OCI-LY7 (cell line): ENCODE measurements at regions not wholly inside any gene's neighbourhood (a gene's known extent, or its start where the extent isn't known, plus 50 kb on each side); places are given as distances from the start of the nearest gene placed in this dataset.
A peak's percentile ranks its signal among the peaks of the same experiment; 100 is the strongest.

Source experiments
- BruUV-seq: library from RNA; stranded (reverse); fragments of 400-500 nt; replicated peaks from 2 replicates; lab custom pipeline; 2021; lab: Mats Ljungman, UMichigan
- CTCF ChIA-PET: fragments of 300-600 bp; sonication (Branson Sonifier 250); formaldehyde crosslinking; loops from one replicate; lab custom pipeline; 2022; ENCODE audit warnings: antibody characterized with exemption; ENCODE audit not compliant: unreplicated experiment; lab: Charles Lee
- POLR2A ChIA-PET: fragments of 300-600 bp; sonication (Branson Sonifier 250); formaldehyde crosslinking; loops from one replicate; lab custom pipeline; 2022; ENCODE audit warnings: antibody characterized with exemption; lab: Charles Lee
- DNase-seq: peaks from one replicate; pipeline ENCODE4 v3.0.0-alpha.2; 2015; ENCODE audit warnings: low spot score
- H2AFZ ChIP-seq: fragments of 200-600 bp; sonication (generic), shearing (Covaris generic); 2 replicates; pipeline ENCODE4 v1.6.1; 2014; ENCODE audit warnings: mild to moderate bottlenecking, antibody characterized with exemption, low read length, moderate library complexity
- H3K27ac ChIP-seq: fragments of 200-600 bp; sonication (generic); 2 replicates; pipeline ENCODE4 v1.5.1; 2014; ENCODE audit warnings: mixed run types, low read depth, mild to moderate bottlenecking, moderate library complexity, low read length, inconsistent platforms; ENCODE audit not compliant: poor library complexity, severe bottlenecking
- H3K36me3 ChIP-seq: fragments of 200-600 bp; sonication (generic); 2 replicates; pipeline ENCODE4 v1.6.1; 2014; ENCODE audit warnings: mild to moderate bottlenecking, antibody characterized with exemption, low read length, moderate library complexity, mixed read lengths; ENCODE audit not compliant: insufficient read depth
- H3K4me1 ChIP-seq: fragments of 200-600 bp; sonication (generic); 2 replicates; pipeline ENCODE4 v1.5.1; 2014; ENCODE audit warnings: mild to moderate bottlenecking, low read length; ENCODE audit not compliant: insufficient read depth, poor library complexity, severe bottlenecking
- H3K4me2 ChIP-seq: fragments of 200-600 bp; sonication (generic); 2 replicates; pipeline ENCODE4 v1.6.1; 2014; ENCODE audit warnings: mild to moderate bottlenecking, low read length
- H3K4me3 ChIP-seq: fragments of 200-600 bp; sonication (generic); 2 replicates; pipeline ENCODE4 v1.5.1; 2014; ENCODE audit warnings: mild to moderate bottlenecking, low read depth, low read length; ENCODE audit not compliant: poor library complexity, severe bottlenecking
- H3K79me2 ChIP-seq: fragments of 200-600 bp; sonication (generic); 2 replicates; pipeline ENCODE4 v1.6.1; 2016; ENCODE audit warnings: low read depth, mild to moderate bottlenecking, low read length, moderate library complexity, mixed read lengths; ENCODE audit not compliant: insufficient read depth
- H3K9me2 ChIP-seq: fragments of 200-600 bp; sonication (generic); 2 replicates; pipeline ENCODE4 v1.6.1; 2016; ENCODE audit warnings: mild to moderate bottlenecking, low read length, mixed read lengths; ENCODE audit not compliant: insufficient read depth
- H3K9me3 ChIP-seq: fragments of 200-600 bp; sonication (generic); 2 replicates; pipeline ENCODE4 v1.6.1; 2014; ENCODE audit warnings: mild to moderate bottlenecking, mixed run types, low read length, mixed read lengths
- H4K20me1 ChIP-seq: fragments of 200-600 bp; sonication (generic); 2 replicates; pipeline ENCODE4 v1.6.1; 2014; ENCODE audit warnings: mild to moderate bottlenecking, antibody characterized with exemption, low read length, moderate library complexity, mixed read lengths; ENCODE audit not compliant: insufficient read depth
- EZH2phosphoT487 ChIP-seq: fragments of 200-600 bp; sonication (generic); IDR thresholded peaks from 2 replicates; pipeline ENCODE4 v1.6.1; 2018; ENCODE audit warnings: low read depth, borderline replicate concordance, mild to moderate bottlenecking, mixed run types, antibody characterized with exemption, low read length, moderate library complexity, mixed read lengths
- intact Hi-C: fragments of 100-400 bp; cut with micrococcal nuclease; formaldehyde crosslinking; loops from one replicate; pipeline ENCODE4 v1.10.0; 2022; ENCODE audit not compliant: unreplicated experiment
- TF ChIP-seq, protein P1 (sequence below): fragments of 200-600 bp; sonication (generic); conservative IDR thresholded peaks from 2 replicates; pipeline ENCODE4 v1.5.1; 2014; ENCODE audit warnings: mild to moderate bottlenecking, antibody characterized with exemption, low read length, moderate library complexity, mixed read lengths

DNA sequence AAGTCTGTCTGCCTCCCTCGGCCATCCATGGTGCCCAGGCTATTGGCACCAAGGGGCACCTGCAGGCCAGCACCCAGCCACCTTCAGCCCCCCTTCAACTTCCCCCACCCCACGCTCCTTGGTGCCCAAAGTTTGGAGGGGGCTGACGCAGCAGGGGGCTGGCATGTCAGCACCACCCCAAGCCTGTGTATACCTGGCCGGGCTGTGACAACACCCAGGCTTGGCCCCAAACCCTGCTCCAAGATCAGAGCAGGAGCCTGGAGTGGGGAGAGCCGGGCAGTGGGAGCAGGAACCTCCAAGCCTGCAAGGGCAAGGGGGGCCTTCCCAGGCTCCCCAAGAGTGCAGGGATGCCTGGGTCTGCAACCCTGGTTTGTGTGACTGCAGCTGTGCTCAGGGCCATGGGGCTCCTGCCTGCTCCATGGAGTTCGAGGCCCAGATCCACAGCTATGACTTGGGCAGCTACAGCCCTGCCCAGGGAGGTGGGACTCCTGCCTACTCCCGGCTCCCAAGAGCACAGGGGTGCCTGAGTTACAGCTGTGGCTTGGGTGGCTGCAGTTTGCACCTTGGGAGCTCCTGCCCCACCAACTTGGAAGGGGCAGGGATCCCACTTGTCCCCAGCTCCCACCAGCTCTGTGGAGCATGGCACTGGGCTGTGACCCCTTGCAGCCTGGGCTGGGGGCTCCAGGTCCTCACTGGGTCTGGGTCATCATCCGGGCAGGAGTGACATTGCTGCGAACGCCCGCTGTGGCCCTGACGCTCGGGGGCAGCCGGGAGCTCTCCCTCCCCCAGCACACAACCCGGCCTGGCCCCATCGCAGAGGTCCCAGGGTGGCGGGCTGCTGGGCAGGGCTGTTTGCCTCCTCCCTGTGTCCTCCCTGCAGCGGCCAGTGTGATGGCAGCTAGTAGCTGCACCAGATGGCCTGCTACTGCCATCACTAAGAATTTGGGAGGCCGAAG is 175.5 kb upstream of the SDK2 start:
- H3K4me2 ChIP-seq: no peak overlapping the region
- no TSS peak for BruUV-seq
- H3K4me1 ChIP-seq: no peaks in the 10 kb centered on the region
- H2AFZ ChIP-seq: no peak overlapping the region
- TF ChIP-seq EZH2phosphoT487: no peak
- TF ChIP-seq, protein P1, sequence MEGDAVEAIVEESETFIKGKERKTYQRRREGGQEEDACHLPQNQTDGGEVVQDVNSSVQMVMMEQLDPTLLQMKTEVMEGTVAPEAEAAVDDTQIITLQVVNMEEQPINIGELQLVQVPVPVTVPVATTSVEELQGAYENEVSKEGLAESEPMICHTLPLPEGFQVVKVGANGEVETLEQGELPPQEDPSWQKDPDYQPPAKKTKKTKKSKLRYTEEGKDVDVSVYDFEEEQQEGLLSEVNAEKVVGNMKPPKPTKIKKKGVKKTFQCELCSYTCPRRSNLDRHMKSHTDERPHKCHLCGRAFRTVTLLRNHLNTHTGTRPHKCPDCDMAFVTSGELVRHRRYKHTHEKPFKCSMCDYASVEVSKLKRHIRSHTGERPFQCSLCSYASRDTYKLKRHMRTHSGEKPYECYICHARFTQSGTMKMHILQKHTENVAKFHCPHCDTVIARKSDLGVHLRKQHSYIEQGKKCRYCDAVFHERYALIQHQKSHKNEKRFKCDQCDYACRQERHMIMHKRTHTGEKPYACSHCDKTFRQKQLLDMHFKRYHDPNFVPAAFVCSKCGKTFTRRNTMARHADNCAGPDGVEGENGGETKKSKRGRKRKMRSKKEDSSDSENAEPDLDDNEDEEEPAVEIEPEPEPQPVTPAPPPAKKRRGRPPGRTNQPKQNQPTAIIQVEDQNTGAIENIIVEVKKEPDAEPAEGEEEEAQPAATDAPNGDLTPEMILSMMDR: no peak
- H3K9me3 ChIP-seq: no peaks in the 10 kb centered on the region
- H3K36me3 ChIP-seq: no peaks in the 10 kb centered on the region
- no peak overlapping the region for H3K27ac ChIP-seq
- intact Hi-C loops: loop anchor here (10.0 kb wide), 1 partner anchor 135 kb away; no protein-coding TSS in a partner anchor
- H3K9me2 ChIP-seq: no peaks in the 10 kb centered on the region
- H4K20me1 ChIP-seq: no peaks in the 10 kb centered on the region
- no peaks in the 10 kb centered on the region for H3K79me2 ChIP-seq
- no peak for DNase-seq
- CTCF ChIA-PET: no interaction called here
- POLR2A ChIA-PET: no interaction called here
- no peak overlapping the region for H3K4me3 ChIP-seq

DNA sequence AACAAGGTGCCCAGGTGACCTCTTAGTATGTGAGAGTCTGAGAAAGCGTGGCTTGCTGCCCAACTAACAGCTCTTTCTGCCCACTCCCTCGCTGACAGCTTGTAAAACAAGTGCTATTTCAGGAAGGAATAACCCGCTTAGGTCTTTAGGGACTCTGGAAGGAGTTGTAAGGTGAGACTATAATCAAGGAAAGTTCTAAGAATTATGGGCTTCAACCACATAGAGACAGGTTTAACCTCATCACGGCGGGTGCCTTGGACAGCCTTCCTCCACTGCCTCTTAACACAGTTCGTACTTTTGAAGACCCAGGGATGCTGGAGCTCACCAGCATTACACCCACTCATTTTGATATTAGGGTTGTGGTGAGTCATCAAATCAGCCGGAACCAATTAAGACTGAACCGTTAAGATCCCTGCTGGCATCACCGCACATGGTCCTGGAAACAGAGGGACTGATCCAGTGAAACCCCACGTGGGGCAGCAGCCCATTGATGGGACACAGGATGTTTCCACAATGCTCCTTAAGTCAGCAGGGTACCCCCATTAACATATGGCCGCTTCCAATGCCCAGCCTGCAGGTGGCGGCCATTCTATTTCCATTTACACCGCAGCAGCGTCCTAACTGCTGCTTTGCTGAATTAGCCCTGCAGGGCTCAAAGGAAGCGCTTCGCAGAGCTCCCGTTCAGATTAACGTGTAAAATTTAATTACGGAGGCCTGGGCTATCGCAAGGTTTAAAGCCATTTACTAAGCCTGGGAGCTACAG is 176.6 kb upstream of the SDK2 start:
- TF ChIP-seq, protein P1: peak; percentile 46; the same call in 1 of the 2 replicates
- no peak for TF ChIP-seq EZH2phosphoT487
- no peak overlapping the region for H3K4me2 ChIP-seq
- intact Hi-C loops: loop anchor here (10.0 kb wide), 1 partner anchor 134 kb away; no protein-coding TSS in a partner anchor
- no peaks in the 10 kb centered on the region for H3K9me3 ChIP-seq
- DNase-seq: peak; percentile 14
- ChIA-PET POLR2A (interaction anchor here (1.0 kb wide), 1 partner anchor 17 kb away, joined by 3 read pairs; no protein-coding TSS in a partner anchor), CTCF (interaction anchor here (0.5 kb wide), 1 partner anchor 389 kb away, joined by 7 read pairs; no protein-coding TSS in a partner anchor)
- no peaks in the 10 kb centered on the region for H3K36me3 ChIP-seq
- H3K27ac ChIP-seq: no peak overlapping the region
- no peaks in the 10 kb centered on the region for H3K4me1 ChIP-seq
- no peaks in the 10 kb centered on the region for H3K9me2 ChIP-seq
- no peaks in the 10 kb centered on the region for H4K20me1 ChIP-seq
- no peak overlapping the region for H2AFZ ChIP-seq
- no peak overlapping the region for H3K4me3 ChIP-seq
- no TSS peak for BruUV-seq
- H3K79me2 ChIP-seq: no peaks in the 10 kb centered on the region
